ENCODE measurements at regions not wholly inside any gene's neighbourhood (a gene's known extent, or its start where the extent isn't known, plus 50 kb on each side); places are given as distances from the start of the nearest gene placed in this dataset.

- TF ChIP-seq REST (IDR thresholded peaks at IDR 0.05; ENCODE audit: insufficient read depth in 1 of 2, low read depth in 2 of 2, low read length in 2 of 2), result no peak
- no peak for TF ChIP-seq SIN3A (IDR thresholded peaks at IDR 0.05; ENCODE audit: borderline replicate concordance, insufficient read depth, low read length)
Observed at GRCh38 chrX:5559386-5559785, 669.3 kb downstream of the NLGN4X start.

Data from PFSK-1 (cell line).